GM18861 (cell line): ENCODE measurements at regions not wholly inside any gene's neighbourhood (a gene's known extent, or its start where the extent isn't known, plus 50 kb on each side); places are given as distances from the start of the nearest gene placed in this dataset.
"Not testable (repeated sequence)": the region's sequence is repeated elsewhere in the genome, so short reads cannot be mapped to it uniquely, and the experiment has no call there.

Experiments
- ATAC-seq: cut with Tn5 transposase; IDR thresholded peaks from one replicate; pipeline ENCODE4 v1.9.1; 2021; ENCODE audit not compliant: unreplicated experiment

GRCh38 chr6:135604035-135604860, 106.7 kb upstream of the AHI1 start:
- ATAC-seq: no peak

GRCh38 chr6:135605278-135605790, 107.8 kb upstream of the AHI1 start:
- ATAC-seq: no peak

DNA sequence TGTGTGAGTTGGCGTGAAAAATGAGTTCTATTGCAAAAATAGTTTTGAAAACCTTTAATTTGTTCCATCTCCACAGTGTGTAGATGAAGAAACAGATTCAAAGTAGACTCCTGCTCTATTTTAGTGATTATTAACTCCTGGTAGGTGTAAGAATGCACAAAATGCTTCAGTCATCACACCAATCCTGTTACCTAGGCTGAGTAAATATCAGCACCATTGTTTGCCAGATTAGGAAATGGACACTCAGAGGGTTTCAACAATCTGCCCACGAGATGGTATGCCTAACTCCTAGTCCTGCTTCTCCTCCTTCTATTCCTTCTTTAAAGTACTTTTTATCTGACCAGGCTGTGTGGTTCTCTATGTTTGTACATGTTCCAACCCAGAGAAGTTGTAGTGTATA, 108.9 kb upstream of the AHI1 start:
- ATAC-seq: no peak

GRCh38 chr6:135608031-135608430, 110.5 kb upstream of the AHI1 start:
- no peak for ATAC-seq

DNA sequence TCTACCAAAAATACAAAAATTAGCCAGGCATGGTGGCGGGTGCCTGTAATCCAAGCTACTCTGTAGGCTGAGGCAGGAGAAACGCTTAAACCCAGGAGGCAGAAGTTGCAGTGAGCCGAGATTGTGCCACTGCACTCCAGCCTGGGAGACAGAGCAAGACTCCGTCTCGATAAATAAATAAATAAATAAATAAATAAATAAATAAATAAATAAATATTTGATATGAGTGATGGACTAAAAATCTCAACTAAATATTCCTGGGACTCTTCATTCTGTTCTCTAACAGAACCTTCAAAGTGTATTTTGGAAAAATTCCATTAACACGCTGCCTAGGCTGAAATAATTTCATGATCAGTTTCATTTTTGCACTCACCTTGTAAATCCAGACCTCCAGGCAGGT, 112.7 kb upstream of the AHI1 start:
- not testable (repeated sequence) for ATAC-seq

DNA sequence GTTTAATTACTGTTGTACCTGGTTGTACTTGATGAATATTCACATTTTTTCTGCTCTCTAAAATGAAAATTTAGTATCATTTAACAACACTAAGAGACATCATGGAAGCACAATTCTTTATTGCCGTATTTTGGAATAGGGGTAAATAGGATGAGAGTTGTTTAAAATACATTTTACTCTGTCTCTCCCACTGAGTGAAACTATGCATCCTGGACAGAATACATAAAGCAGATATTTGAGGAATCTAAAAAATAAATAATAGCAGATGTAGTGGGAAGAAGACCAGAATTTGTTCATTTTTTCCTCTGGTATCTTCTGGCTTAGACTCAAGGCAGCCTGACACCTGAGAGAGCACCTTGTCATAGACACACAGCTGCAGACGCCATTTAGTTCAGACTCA, 119.1 kb upstream of the AHI1 start:
- no peak for ATAC-seq

- ATAC-seq: no peak
These were observed 119.7 kb upstream of the AHI1 start for GRCh38 chr6:135617222-135617621.

DNA sequence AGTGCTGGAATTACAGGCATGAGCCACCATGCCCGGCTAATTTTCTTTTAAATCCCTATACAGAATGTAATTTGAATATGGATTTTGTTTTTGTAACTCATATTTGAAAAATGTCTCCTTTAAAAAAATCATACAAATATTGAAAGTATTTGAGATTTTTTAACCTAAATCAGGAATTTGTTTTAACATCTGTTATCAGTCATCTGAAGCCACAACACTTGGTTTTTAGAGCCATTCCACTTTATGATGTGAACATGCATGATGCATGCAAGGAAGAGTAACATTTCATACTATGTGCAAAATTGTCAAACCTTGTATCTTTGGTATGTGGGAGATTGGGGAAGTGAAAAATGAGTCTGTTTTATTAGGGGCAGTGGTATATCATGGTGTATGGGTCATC, 124.5 kb upstream of the AHI1 start:
- no peak for ATAC-seq

GRCh38 chr6:135623979-135624378, 126.4 kb upstream of the AHI1 start:
- ATAC-seq: no peak

GRCh38 chr6:135624402-135625295, 127.1 kb upstream of the AHI1 start:
- no peak for ATAC-seq

DNA sequence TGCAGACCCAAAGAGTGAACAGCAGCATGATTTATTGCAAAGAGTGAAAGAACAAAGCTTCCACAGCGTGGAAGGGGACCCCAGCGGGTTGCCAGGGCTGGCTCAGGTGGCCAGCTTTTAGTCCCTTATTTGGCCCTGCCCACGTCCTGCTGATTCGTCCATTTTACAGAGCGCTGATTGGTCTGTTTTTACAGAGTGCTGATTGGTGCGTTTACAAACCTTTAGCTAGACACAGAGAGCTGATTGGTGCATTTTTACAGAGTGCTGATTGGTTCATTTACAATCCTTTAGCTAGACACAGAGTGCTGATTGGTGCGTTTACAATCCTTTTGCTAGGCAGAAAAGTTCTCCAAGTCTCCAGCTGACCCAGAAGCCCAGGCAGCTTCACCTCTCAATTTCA, 128.5 kb upstream of the AHI1 start:
- not testable (repeated sequence) for ATAC-seq

GRCh38 chr6:135627092-135627715, 129.7 kb upstream of the AHI1 start:
- ATAC-seq: peak; percentile 98

DNA sequence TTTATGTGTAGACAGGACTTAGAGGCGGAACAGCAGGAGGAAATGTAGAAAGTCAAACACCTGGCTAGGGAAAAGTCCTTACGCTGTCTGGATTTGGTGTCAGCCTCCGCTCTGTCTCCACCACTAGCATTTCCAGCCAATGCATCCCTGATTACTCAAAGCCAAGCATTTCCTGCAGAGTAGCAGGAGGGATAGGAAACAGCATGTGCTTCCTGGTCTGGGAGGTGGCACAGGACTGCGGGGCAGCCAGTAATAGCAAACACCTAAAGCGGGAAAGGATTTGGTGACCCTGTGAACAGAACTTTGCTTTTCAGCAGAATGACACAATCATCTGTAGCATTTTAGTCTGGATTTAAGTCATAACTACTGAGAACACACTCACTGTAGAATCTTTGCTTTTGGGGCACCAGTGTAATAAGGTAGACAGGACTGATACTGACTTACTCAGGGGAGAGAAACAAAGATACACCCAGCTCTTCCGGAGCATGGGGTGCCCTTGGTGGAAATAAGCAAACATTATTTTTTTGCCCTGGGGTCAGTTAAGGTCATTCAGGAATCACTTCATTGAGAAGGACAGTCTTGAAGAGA, 133.3 kb upstream of the AHI1 start:
- ATAC-seq: no peak

DNA sequence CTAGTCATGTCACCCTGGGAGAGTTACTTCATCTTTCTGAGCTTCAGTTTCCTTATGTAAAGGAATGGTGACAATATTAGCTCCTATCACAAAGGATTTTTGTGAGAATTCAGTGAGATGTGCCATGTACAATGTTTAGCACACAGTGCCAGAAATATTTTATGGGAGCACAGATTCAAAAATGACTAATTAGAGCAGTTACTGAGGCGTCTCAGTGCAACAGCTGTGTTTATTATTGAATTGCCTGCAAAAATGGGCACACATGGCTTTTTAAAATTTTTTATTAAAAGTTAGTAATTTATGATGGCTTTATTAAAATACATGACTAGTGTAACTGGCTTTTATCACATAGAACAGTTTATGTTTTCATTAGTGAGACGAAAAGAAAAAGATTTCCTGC, 134.3 kb upstream of the AHI1 start:
- no peak for ATAC-seq

GRCh38 chr6:135633573-135633972, 136.0 kb upstream of the AHI1 start:
- ATAC-seq: no peak

DNA sequence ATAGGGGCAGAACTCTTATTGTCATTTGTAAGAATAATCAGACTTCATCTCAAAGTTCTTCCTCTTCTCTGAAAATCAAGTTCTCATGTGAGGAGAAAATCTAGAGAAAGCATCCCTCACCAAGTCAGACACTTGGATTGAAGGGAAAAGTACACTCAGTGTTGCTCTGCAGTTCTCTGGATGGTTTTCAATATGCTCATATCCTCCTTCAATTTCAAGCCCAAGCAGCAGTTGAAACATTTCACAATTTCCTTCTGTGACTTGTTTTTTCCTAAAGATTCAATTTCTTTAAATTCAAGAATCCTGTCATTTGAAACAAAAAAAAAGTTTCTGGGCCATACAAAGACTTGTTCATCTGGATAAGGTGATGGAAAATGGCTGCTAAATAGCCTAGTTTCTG, 140.2 kb upstream of the AHI1 start:
- no peak for ATAC-seq

- ATAC-seq: no peak
These were observed 140.6 kb upstream of the AHI1 start for GRCh38 chr6:135638108-135638507.

DNA sequence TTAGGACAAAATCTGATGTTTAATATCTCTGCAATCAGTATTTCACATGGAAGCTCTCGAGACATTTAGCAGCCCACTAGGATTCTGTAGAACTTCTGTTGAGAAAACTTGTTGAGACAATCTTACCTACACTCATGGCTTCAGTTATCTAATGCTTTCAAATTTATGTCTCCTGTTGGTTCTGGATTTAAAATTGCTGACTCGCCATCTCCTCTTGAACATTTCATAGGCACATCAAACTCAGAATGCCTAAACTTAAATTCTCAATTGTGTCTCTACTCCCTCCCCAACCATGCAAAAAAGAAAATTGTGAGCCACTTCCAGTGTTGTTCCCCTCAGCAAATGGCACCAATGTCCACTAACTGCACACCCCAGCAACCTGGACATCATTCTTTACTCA, 142.5 kb upstream of the AHI1 start:
- ATAC-seq: no peak

GRCh38 chr6:135640449-135641111, 143.0 kb upstream of the AHI1 start:
- no peak for ATAC-seq

DNA sequence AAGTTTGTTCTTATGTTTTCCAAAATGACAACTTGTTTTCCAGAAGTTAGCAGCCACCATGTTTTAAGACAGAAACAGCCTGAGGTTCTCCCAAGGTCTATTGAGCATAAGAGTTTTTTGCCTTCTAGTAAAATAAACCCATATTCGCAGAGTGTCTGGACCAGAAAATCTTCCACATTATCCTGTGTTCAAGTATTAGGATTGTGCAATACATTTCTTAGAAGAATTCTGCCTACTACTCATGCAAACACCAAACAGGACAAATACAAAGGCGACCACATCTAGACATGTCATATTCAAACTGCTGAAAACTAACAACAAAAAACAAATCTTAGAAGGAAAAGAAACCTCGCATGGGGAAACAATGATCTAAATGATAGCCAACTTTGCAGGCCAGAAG, 145.4 kb upstream of the AHI1 start:
- ATAC-seq: no peak

DNA sequence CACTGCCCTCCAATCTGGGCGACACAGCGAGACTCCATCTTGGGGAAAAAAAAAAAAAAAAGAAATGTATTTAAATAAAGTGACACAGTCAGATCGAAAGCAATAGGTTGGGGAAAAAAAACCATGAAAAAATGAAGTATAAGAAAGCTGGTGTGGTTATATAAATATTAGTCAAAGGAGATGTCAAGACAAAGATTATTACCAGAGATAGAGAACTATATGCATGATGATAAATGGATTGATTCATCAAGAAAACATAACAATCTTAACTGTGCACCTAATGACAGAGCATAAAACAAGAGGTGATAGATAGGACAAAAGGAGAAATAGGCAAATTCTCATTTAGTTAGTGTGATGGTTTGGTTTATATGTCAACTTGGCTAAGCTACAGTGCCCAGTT, 146.9 kb upstream of the AHI1 start:
- no peak for ATAC-seq
